D721Med (cell line): ENCODE measurements at regions not wholly inside any gene's neighbourhood (a gene's known extent, or its start where the extent isn't known, plus 50 kb on each side); places are given as distances from the start of the nearest gene placed in this dataset.

ENCODE experiments used
- DNase-seq: peaks from one replicate; pipeline ENCODE4 v3.0.0; 2011; ENCODE audit warnings: low spot score; ENCODE audit not compliant: insufficient read length
- FAIRE-seq: peaks from 2 replicates; lab custom pipeline; 2011; peaks lifted over from hg19 to GRCh38; lab: Jason Lieb, UNC
- CTCF ChIP-seq: IDR thresholded peaks from 2 replicates; pipeline ENCODE4 v1.5.1; 2012; ENCODE audit warnings: mild to moderate bottlenecking, control low read depth; ENCODE audit not compliant: insufficient read depth; ENCODE audit errors: missing control alignments

DNA sequence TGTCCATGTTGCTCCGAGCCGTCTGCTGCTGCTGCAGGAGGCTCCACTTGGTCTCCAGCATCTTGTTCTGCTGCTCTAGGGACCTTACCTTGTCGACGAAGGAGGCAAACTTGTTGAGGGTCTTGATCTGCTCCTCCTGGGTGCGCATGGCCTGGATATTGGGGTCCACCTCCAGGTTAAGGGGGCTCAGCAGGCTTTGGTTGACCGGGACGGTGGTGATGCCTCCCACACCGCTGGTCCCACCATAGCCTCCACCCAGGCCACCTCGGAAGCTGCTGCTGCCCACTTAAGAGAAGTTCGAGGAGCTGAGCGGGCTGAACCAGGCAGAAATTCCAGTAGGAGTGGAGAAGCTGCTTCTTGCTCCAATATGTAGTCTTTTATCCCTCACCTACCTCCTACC lies 180.7 kb upstream of the SYNPR start:
- FAIRE-seq: no peak
- no peak for TF ChIP-seq CTCF
- DNase-seq: no peak

- FAIRE-seq (no peak), DNase-seq (no peak)
- no peak for TF ChIP-seq CTCF
Observed at GRCh38 chr3:63116922-63117321, 161.2 kb upstream of the SYNPR start.

DNA sequence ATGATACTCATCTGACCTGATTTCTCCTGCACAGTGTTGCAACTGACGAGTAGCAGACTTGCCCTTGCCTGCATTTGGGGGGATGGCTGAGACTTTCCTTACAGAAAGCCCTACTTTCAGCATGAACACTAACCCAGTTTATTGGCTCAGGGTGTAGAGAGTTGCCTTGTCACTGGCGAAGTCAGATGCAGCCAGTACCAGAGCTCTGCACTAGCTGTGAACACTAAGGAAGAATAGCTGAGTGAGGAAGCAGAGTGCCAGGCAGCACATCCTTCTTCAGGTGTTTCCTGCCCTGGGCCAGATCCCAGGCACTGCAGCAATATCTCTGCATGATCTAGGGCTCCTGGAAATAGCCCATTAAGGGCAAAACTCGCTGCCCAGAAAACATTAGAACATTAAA lies 154.0 kb upstream of the SYNPR start:
- FAIRE-seq (no peak), DNase-seq (no peak)
- no peak for TF ChIP-seq CTCF

DNA sequence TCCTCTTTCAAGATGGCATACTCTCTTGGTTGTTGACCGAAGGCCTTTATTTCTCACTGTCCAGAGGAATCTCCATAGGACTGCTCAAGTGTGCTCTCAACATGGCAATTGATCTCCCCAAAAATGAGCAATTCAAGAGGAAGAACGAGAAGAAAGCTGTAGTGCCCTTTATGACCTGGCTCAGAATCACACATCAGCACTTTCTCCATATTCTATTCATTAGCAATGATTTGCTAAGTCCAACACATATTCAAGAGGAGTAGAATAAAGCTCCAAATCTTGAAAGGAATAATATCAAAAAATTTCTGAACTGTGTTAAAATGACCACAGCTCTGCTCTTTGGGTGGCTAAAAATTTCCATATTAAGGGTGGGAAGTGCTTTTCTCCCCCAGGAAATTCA lies 151.6 kb upstream of the SYNPR start:
- TF ChIP-seq CTCF: no peak
- DNase-seq (no peak), FAIRE-seq (no peak)

- TF ChIP-seq CTCF: no peak
- FAIRE-seq (no peak), DNase-seq (no peak)
Observed at GRCh38 chr3:63128380-63128779, 149.7 kb upstream of the SYNPR start.

DNA sequence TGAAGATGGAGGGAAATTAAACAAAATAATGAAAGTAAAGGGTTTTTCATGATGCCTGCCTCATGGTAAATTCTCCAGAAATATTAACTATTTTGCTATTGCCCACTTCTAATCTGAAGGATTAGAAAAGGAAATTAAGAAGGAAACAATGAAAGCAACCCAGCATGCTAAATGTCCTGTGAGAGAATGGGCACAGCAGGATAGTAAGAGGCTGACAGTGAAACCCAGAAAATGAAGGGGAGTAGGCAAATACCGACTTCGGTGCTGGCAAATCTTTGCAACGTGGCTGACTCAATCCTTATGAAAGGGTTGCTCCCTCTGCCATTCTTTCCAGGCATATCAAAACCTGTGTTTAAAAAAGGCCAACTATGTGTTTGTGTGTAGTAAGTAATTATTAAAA lies 147.5 kb upstream of the SYNPR start:
- TF ChIP-seq CTCF: no peak
- no peak for DNase-seq
- no peak for FAIRE-seq

DNA sequence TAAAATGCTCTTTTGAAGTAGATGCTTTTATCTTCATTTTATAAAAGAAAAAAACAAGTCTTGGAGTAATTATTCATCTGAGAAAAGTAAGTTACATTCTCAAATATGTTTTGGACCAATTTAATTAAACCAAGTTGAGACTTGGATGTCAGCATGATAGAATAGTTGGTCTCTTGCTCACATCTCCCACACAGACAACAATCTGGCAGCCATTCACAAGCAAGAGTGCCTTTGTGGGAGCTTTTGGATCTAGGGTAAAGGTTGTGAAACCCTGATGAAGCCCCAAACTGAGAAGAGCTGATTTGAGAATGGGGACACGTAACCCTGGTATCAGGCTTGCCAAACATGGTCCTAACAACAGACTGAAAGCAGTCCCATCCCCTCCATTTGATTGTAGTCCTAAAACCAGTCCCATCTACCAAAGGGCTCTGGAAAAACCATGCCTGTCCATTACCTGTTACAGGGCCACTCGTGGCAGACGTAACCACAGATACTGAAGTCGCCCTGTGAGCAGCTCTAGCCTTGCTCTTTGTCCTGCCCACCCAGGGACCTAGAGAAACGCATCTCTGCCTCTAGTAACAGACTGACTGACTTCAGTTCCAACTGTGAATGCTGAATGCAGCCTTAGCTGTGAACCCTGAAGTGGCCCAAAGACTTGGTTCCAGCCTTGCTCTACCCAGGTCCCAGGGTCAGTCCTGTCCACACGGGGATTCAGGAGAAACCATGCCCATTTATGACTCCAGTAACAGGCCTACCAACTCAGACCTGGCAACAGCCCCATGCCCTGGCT lies 145.5 kb upstream of the SYNPR start:
- no peak for TF ChIP-seq CTCF
- no peak for DNase-seq
- no peak for FAIRE-seq
